ENCODE measurements at regions not wholly inside any gene's neighbourhood (a gene's known extent, or its start where the extent isn't known, plus 50 kb on each side); places are given as distances from the start of the nearest gene placed in this dataset.

DNA sequence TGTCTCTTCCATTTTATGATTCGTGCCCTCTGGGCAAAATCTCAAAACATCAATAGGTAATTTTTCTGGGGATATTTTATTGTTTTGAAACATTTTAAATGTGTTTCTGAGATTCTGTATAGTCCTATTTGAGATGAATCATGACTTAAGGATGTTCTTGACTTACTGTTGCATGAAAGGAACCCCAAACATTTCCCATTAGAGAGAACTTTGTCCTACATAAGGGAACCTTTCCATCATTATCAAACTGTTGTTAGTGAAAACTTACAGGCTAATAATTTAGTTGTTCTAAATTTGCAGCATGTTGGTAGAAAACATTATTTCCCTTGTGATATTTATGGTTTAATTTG lies 523.3 kb downstream of the PPARGC1A start:
- TF ChIP-seq TBP (CRISPR knock-in tag; IDR thresholded peaks at IDR 0.05) (no peak), TAF1 (CRISPR knock-in tag; IDR thresholded peaks at IDR 0.05) (no peak)
- TF ChIP-seq, protein P1, sequence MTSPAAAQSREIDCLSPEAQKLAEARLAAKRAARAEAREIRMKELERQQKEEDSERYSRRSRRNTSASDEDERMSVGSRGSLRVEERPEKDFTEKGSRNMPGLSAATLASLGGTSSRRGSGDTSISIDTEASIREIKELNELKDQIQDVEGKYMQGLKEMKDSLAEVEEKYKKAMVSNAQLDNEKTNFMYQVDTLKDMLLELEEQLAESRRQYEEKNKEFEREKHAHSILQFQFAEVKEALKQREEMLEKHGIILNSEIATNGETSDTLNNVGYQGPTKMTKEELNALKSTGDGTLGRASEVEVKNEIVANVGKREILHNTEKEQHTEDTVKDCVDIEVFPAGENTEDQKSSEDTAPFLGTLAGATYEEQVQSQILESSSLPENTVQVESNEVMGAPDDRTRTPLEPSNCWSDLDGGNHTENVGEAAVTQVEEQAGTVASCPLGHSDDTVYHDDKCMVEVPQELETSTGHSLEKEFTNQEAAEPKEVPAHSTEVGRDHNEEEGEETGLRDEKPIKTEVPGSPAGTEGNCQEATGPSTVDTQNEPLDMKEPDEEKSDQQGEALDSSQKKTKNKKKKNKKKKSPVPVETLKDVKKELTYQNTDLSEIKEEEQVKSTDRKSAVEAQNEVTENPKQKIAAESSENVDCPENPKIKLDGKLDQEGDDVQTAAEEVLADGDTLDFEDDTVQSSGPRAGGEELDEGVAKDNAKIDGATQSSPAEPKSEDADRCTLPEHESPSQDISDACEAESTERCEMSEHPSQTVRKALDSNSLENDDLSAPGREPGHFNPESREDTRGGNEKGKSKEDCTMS (CRISPR knock-in tag; conservative IDR thresholded peaks at IDR 0.05) = no peak

All from HepG2 (cell line).